RWPE1 (cell line): ENCODE measurements at regions not wholly inside any gene's neighbourhood (a gene's known extent, or its start where the extent isn't known, plus 50 kb on each side); places are given as distances from the start of the nearest gene placed in this dataset.

Source experiments
- CTCF ChIA-PET: fragments of 350-600 bp; sonication (Branson Sonifier 250); formaldehyde crosslinking; extraction: SDS; loops from one replicate; lab custom pipeline; 2021; lab: Yijun Ruan, JAX
- POLR2A ChIA-PET: fragments of 400-600 bp; formaldehyde crosslinking; extraction: SDS; loops from one replicate; lab custom pipeline; 2020; ENCODE audit warnings: antibody characterized with exemption; ENCODE audit not compliant: low non-redundant PET; lab: Yijun Ruan, JAX
- DNase-seq: peaks from one replicate; pipeline ENCODE4 v3.0.0; 2012; ENCODE audit warnings: low spot score
- H3K27ac ChIP-seq: fragments of 450-650 bp; 2 replicates; pipeline ENCODE4 v1.5.1; 2017
- TF ChIP-seq, protein P1 (sequence below): fragments of 450-650 bp; conservative IDR thresholded peaks from 2 replicates; pipeline ENCODE4 v1.5.1; 2017; ENCODE audit warnings: low read depth, mild to moderate bottlenecking

DNA sequence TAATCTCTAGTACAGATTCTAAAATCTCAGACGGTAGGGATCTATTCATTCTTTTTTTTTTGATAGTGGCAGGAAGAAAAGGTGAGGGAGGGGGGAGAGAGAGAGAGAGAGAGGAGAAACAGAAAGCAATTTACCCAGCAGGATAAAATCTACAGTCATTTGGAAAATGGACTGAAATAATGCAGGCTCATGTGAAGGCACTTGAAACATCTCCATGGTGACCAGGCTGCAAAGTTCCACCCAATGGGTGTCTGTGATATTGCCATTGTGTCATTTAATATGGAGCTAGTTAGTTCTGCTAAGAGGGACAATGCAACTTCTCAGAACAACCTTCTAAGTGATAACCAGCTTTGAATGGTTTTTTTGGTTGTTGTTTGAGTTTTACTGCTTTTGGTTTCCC, 165.2 kb upstream of the RAG2 start:
- no peak overlapping the region for H3K27ac ChIP-seq
- ChIA-PET POLR2A (no interaction called here), CTCF (interaction anchor here (0.6 to 1.0 kb wide), 2 partner anchors 16 to 516 kb away, joined by 3 read pairs; no protein-coding TSS in a partner anchor)
- DNase-seq = no peak
- TF ChIP-seq, protein P1, sequence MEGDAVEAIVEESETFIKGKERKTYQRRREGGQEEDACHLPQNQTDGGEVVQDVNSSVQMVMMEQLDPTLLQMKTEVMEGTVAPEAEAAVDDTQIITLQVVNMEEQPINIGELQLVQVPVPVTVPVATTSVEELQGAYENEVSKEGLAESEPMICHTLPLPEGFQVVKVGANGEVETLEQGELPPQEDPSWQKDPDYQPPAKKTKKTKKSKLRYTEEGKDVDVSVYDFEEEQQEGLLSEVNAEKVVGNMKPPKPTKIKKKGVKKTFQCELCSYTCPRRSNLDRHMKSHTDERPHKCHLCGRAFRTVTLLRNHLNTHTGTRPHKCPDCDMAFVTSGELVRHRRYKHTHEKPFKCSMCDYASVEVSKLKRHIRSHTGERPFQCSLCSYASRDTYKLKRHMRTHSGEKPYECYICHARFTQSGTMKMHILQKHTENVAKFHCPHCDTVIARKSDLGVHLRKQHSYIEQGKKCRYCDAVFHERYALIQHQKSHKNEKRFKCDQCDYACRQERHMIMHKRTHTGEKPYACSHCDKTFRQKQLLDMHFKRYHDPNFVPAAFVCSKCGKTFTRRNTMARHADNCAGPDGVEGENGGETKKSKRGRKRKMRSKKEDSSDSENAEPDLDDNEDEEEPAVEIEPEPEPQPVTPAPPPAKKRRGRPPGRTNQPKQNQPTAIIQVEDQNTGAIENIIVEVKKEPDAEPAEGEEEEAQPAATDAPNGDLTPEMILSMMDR = no peak

DNA sequence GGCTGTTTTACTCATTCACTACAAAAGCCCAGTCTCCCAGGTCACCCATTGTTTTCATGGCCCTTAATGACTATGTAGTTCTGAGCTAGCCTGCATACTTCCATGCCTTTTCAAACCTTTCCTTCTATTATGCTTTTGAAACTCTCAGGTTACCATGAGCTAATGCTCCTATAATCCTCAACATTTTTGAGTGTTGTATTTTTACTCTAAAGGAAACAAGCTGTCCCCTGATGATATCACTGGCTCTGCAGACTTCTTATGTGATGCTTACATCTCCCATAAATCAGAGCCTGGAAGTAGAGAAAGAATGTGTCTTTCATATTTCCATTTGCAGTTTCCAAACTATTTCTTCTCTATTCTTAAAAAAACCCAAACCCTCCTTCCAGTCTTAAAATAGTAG, 159.0 kb upstream of the RAG2 start:
- H3K27ac ChIP-seq = no peak overlapping the region
- ChIA-PET POLR2A (no interaction called here), CTCF (no interaction called here)
- TF ChIP-seq, protein P1 = no peak
- no peak for DNase-seq

GRCh38 chr11:36753960-36754359, 155.9 kb upstream of the RAG2 start:
- ChIA-PET POLR2A (no interaction called here), CTCF (no interaction called here)
- DNase-seq = no peak
- no peak overlapping the region for H3K27ac ChIP-seq
- TF ChIP-seq, protein P1 = no peak

DNA sequence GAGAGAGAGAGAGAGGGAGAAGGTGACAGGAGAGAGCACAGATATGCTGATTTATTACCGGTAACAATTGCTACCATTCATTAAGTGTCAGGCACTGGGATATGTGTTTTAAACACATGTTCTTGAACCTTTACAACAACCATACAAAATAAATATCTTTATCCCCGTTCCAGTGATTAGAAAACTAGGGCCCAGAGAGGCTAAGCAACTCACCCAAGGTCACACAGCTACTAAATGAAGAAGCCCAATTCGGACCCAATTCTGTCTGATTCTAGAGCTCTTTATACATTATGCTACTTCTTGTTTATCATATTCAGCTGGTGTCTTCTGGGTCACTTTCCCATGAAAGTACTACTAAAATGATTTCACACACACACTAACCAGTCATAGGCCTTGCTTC, 154.0 kb upstream of the RAG2 start:
- H3K27ac ChIP-seq = no peak overlapping the region
- POLR2A ChIA-PET = no interaction called here
- CTCF ChIA-PET = no interaction called here
- TF ChIP-seq, protein P1 = no peak
- DNase-seq = no peak

- TF ChIP-seq, protein P1 = no peak
- ChIA-PET POLR2A (no interaction called here), CTCF (no interaction called here)
- DNase-seq = no peak
- no peak overlapping the region for H3K27ac ChIP-seq
Measured at GRCh38 chr11:36751335-36751781, 153.3 kb upstream of the RAG2 start.

DNA sequence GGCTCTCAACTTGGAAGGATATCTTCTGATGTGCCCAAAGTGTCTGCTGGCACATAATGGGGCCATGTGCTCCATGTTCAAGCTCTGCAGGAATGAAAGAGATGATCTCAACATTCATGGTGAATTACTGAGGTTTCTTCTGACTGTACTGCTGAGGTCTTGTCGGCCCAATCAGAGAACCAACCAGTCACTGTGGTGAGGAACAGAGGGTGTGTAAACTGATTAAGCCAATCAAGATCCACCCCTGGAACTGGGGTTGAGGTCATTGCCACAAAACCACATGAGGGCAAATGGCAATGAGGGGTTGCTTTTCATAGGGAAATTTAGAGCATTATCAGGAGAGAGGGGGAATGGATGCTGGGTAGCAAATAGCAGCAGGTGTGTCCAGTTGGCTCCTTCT, 152.3 kb upstream of the RAG2 start:
- TF ChIP-seq, protein P1 = no peak
- no peak overlapping the region for H3K27ac ChIP-seq
- ChIA-PET CTCF (interaction anchor here (1.6 kb wide), 1 partner anchor 48 kb away, joined by 6 read pairs; no protein-coding TSS in a partner anchor), POLR2A (no interaction called here)
- DNase-seq = no peak

DNA sequence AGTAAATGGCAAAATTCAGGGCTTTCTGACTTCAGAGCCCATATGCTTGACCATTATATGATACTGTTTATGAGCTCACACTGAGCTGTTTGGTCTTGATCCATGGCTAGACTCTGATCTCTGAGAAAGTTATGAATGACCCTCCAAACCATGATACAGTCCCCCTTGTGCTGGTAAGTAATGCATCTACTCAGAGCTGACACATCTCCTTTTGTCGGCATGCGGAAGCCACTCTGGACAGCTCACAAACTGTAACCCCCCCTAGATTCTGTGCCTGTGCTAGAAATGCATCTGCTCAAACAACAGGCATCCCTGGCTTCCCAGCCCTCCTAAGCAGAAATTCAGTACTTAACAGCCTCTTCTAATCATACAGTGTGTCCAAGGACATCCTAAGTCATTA, 150.8 kb upstream of the RAG2 start:
- DNase-seq = no peak
- TF ChIP-seq, protein P1 = no peak
- POLR2A ChIA-PET = no interaction called here
- CTCF ChIA-PET = interaction anchor here (0.8 kb wide), 1 partner anchor 12 kb away, joined by 4 read pairs; no protein-coding TSS in a partner anchor
- no peak overlapping the region for H3K27ac ChIP-seq
